Suppressor macrophage treated with lipopolysaccharide for 4 hours (primary cell): ENCODE measurements at regions not wholly inside any gene's neighbourhood (a gene's known extent, or its start where the extent isn't known, plus 50 kb on each side); places are given as distances from the start of the nearest gene placed in this dataset.

Experiments used
- DNase-seq: peaks from one replicate; pipeline ENCODE4 v3.0.0-alpha.2; 2020

DNA sequence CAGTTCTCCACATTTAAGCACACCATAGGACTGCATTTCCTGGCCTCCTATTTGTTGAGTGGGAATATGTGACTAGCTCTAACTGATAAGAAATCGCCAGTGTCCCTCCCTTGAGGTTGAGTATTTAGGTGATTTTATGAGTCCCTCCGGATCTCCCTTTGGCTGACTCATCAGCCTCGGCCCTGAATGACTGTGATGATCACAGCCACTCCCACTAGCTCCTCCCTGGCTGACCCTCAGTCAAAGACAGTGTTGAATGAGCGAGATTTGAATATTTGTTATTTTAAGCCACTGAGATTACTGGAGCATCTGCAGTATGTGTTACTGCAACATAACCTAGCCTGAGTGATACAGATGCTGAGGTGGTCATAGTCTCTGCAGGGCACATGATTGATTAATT, 515.3 kb downstream of the EPHB1 start:
- no peak for DNase-seq

DNA sequence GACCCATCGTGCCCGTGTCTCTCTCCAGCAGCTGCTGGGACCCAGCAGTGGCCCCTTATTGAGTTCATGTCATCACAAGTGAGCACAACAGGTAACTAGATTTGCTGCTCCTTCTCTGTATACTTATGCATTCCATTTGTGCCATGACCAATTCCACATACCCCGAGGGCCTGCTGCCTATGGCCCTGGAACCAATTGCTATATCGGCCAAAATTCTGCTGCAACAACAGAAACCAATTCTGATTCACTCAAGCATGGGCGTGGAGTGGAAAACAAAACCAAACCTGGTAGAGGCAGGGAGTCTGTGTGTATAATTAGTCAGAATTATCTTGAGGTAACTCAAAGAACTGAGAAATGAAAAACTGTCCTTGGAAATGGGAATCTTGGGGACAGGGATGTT, 516.6 kb downstream of the EPHB1 start:
- no peak for DNase-seq

DNA sequence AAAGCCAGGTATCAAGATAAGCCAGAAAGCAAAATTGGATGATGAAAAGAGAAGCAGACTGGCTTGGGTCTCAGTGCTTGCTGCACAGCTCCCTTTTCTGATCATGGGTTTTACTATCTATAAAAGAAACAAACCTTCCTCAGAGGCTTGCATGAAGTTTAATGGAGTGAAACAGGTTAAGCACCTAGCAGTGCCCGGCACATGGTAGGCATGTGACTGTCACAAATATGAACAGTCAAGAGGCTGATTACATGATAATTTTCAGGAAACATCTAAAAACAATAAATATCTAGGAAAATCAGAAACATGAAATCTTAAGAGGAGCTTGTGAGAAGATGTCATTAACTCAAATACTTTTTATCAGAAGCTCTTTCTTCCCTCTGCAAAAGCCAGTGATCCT, 519.2 kb downstream of the EPHB1 start:
- no peak for DNase-seq

DNA sequence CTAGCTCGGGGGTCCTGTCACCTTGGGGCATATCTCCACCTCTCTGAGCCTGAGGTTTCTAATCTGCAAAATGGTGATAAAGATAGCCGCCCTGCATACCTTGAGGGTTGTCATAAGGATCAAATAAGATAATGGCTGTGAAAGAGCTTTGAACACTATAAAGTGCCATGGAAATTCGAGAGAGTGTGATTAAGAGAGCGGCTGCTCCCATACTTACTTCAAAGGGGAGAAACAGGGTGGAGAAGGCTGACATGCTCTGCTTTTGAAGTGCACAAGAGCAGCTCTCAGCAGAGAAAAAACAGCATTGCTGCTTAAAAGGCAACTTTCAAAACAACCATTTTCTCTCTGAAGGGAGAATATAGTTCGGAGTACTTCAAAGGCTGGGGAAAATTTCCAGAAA, 529.2 kb downstream of the EPHB1 start:
- no peak for DNase-seq

DNA sequence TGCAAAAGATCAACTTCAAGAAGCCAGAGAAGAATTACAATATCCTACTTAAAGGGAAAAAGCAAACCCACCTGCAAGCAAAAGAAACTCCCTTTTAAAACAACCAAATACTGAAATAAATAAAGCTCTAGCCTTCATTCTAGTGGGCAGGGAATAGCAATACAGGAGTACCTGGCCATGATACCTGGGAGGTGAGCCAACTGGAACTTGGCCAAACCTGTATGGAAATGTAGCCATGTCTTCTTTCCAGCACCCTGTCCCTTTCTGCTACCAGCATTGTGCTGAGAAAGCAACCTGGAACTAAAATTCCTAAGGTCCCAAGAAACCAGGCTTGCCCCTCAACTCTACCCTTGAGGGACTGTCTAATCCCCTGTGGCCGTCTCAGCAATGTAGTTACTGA, 530.0 kb downstream of the EPHB1 start:
- DNase-seq = no peak

DNA sequence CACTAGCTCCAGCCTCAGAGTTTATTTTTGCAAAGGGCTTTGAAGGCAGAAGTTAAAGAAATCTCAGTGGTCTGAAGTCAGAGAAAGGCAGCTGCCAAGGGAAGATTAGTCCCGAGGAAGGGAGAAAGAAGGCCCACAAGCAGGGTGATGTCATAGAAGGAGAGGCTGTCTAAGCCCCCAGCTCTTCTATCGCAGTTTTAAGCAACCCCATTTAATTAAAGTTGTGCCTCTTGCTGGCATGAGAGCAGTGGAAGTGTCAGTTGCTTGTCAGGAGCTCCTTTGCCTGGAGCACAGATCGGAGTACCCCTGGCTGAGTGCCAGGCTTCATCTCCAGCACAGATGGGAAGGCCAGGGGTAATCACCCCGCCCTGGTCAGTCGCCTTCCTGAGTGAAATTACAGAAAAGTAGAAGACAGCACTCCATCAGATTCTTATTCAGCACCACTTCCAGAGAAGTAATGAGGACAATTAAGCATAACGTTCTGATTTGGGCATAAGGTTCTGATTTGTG, 530.7 kb downstream of the EPHB1 start:
- no peak for DNase-seq

DNA sequence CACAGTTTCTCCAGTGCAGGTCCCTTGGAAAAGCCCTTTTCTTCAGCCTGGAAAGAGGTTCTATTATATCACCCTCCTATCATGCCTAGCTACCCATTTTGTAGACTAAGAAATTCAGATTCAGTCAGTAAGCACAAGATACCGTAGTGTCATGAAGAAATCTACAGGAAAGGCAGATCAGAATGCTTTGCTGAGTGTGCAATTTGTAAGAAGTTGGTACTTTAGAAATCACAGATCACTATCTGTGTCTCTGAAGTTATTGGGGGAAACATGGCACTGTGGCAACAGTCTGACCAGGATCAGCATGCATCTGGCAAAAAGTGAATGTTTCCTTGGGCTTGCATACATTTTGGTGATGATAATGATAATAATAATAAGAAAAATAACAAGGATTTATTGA, 531.8 kb downstream of the EPHB1 start:
- DNase-seq = no peak

DNA sequence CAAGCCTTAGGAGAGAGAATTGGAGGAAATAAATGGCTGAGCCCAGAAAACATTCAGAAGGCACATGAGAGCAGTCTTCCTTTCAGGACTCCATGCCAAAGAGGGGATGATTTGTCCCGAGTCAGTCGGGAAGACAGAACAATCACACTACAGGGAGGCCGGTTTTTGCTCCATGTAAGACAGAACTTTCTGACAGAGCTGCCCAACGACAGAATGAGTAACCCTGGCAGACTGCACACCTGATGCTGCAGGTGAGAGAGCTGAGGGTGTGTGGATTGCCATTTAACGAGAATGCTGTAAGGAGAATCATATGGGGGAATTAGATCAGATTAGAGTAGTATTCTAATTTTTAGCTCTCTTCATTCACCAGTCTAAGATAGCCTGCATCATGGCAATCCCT, 533.0 kb downstream of the EPHB1 start:
- no peak for DNase-seq

DNA sequence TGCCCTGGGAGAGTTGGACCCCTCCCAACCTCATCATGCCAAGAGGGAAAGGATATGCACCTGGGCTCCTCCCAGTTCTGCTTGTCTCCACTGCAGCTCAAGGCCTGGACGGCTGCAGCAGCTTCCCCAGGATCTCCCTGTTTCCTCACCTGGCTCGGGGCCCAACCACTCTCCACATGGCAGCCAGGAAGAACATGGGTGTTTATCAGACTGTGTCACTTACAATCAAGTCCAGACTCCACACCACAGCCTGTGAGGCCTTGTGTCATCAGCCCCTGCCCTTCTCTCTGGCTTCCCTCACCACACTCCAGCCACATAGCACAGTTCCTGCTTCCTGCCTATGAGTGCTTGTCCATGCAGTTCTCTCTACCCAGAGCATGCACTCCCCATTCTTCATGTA, 534.4 kb downstream of the EPHB1 start:
- DNase-seq = no peak

DNA sequence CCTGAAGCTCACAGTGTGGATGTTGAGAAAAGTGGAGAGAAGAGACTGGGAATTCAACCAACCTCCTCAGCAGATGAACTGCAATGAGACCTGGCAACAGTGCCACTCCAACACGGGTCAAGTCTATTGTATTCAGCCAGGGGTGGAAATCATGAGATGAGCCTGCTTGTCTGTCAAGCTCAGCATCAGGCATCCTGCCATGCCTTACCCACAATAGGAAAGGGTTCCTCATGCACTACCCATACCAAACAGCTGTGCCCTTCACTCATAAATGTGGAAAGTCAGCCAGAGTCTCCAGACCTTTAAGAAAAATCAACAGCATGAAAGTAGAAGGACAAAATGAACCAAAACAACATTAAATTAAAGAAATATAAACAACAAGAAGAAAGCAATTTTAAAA, 542.1 kb downstream of the EPHB1 start:
- DNase-seq = no peak

DNA sequence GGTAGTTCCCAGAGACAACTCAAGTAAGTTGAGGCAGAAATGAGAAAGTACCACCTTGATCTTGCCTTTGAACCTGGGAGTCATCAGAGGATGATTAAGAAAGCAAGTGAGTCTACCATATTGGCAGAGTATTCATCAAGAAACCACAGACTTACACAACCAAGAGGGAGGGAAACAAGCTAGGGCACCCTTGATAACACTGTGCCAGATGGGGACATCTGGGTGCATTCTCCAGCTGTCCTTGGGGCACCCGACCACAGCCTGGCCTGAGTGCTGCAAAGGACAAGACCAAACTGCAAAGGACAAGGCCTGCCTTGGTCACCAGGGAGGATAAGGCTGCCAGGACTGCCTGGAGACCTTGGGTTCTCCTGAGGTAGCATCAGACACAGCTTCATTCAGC, 553.6 kb downstream of the EPHB1 start:
- DNase-seq = no peak

DNA sequence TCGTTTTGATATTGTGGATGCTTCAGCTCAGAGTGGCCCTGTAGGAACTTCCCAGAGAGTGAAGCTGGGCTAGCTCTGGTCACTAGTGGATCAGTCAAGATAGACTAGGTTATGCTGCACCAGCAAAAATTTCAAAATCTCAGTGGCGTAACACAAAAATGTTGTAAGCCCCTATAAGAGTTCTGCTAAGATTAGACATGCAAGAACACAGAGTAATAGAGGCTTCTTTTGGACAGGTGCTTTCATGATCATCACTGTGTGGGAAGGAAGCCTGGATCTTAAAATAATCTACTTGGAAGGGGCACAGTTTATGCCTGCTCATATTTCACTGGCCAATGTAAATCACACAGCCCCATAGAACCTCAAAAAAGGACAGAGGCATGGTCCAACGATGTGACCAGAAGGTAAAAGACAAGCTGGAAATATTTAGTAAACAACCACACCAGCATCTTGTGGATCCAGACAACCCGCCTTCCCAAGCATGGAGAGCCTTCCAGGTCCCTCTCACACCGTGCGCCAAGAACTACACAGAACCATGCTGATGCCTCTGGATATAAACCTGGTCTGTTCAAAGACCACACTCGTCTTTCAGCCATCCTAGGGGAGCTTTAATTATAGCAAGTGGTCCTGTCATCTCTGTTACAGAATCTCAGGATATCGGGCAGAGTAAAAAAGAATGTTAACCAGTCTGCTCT, 554.3 kb downstream of the EPHB1 start:
- no peak for DNase-seq

DNA sequence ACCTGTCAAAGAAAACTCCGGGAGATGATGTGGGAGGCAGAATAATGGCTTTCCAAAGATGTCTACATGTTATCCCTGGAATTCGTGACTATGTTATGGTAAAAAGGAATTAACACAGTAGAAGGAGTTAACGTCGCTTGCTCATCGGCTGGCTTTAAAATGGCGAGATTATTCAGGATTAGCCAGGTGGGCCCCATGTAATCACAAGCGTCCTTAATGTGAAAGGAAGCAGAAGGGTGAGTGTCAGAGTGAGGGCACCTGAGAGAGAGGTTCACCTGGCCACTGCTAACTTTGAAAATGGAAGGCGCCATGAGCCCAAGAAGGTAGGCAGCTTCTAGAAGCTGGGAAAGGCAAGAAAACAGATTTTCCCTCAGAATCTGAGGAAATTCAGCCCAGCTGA, 557.2 kb downstream of the EPHB1 start:
- no peak for DNase-seq

DNA sequence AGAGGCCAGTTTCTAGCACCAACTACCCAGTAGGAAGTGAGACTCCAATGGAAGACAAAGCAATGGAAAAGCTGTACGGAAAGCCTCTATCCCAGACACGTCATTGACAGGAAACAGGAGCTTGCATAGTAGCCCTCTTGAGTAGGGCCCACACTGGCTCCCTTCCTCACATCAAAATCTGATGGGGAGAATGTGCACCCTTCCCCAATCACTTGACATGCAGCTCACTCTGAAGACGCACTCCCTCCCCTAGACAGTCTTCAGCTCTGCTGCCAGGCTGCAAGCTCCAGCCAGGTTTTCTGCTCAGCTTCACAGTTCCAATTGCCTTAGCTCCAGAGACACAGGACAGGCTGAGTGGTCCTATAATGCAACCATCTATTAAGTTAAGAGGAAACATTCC, 567.8 kb downstream of the EPHB1 start:
- no peak for DNase-seq

DNA sequence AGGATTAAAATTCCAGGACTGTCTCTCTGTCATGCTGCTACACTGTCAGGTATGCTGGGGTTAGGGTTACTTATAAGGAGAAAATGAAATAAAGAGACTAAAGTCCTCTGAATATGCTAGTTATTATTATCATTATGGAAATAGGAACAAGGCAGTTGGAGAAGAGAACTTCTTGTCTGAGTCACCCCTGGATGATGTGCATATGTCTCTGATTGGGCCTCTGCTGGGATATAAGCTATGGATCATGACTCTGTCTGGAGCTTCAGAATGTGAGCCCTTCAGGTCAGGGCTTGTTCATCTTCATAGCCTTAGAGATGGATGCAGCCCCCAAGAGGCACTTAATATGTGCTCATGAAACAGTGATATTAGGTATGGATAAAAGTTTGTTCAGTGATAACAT, 569.6 kb downstream of the EPHB1 start:
- no peak for DNase-seq

DNA sequence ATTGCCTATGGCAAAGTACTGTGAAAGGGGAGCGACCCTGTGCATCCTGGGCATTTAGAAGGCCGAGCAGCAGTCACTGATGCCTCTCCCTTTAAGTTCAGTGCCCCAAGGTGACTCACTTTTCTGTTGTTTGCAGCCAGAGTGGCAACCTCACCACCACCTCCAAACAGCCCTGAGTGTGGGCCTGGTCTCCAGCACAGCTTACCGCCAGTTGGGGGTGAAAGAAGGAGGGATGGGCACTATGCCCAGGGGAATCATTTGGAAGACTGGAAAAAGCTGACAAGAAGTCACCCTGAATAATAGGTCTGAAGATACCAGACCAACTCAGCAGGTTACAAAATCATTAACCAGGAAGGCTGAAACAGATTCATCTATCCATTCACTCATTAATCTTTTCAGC, 571.8 kb downstream of the EPHB1 start:
- DNase-seq = no peak

DNA sequence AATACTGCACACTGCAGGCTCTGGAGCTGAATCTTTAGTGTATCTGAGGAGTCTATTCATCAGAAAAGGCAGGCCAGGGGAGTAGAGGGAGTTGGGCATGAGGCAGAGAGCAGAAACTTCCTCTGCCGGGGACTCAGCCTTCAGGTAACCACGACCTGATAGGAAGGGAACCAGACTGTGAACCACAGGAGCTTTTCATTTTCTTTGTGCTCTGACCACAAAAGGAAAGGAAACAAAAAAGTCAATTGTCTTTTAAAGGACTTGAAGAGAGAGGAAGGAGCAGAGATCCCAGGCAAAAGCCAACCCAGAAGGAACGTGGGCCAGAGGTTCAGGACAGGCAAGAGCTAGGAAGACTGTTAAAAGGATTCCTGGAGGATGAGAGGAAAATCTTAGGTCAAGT, 573.3 kb downstream of the EPHB1 start:
- DNase-seq = no peak

DNA sequence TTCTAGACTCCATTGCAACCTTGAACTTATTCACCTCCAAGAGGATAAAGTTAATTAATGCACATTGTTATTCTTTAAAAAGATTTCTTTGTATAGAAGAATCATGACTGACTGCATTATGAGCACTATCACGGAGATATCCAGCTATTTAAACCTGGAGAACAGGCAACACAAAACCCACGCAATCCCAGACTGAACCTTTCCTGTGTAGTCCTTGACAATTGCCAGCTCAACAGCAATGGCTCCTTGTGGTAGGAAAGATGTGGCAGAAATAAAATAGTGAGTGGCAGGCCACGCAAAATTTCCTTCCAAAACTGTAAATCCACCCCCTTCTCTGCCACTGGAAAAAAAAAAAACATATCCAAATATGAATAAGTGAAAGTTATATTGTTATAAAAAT, 573.7 kb downstream of the EPHB1 start:
- no peak for DNase-seq

DNA sequence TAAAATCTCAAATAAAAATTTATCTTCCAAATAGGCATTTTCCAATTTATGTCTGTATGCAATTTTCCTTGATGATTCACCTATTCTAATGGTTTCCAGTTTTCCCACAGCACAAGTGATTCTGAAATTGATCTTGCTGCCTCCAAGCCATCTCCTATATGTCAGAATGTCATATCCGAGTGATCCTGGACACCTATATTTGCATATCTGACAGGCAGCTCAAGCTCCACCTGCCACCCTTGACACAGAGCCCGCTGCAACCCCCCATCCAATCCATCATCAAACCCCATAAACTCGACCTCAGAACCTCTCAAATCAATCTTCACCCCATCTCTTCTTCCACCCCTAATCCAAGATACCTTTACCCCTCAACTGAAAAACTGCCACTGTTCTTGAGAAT, 579.5 kb downstream of the EPHB1 start:
- DNase-seq = no peak

DNA sequence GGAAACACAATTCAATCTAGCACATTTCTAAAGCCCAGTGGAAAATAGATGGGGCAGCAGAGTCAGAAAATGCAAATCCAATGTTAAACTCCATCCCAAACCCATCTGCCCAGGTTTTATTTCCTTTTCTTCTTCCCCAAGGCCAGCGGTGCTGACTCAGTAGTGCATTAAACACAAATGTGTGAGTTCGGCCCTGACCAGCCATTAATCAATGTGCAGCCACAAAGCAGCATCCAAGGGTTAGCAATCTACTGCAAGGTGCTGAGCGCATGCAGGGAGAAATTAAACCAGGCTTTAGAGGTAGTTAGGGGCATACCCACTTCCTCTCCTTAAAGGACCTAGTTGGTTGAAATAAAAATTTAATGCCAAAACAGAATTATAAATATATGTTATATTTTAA, 583.3 kb upstream of the PPP2R3A start:
- no peak for DNase-seq

DNA sequence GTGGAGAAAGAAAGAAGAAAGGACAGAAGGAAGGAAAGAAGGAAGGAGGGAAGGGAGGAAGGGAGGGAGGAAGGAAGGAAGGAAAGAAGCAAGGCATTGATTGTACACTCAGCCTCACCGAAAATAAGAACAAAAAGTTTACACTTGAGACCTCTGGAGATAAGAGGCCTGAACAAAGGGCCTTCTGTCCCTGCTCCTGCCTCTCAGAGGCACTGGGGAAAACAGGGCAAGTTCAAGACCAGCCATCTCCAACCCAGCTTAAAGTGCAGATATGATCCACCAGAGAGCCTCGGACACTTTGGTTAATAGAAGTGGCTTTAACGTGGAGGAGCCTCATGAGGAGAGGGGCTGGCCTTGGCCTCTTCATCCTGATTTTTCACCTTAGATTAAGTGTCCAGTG, 582.9 kb upstream of the PPP2R3A start:
- no peak for DNase-seq

DNA sequence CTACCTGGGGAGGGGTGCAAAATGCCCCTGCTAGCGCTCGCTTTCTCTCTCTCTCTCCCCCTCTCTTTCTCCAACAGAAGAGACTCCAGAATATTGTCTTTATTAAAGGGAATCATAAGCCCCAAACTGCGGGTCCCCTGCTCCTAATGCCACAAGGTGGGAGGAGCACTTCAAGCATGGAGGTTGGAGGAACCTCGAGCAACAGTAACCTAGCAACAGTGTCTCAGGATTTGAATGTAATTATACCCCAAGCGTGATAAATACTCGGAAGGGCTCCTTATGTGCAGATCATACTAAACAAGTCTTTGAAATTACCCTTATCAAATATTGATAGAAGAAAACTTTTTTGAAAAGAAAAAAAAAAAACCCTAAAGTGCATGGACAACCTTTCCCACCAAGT, 582.2 kb upstream of the PPP2R3A start:
- no peak for DNase-seq

DNA sequence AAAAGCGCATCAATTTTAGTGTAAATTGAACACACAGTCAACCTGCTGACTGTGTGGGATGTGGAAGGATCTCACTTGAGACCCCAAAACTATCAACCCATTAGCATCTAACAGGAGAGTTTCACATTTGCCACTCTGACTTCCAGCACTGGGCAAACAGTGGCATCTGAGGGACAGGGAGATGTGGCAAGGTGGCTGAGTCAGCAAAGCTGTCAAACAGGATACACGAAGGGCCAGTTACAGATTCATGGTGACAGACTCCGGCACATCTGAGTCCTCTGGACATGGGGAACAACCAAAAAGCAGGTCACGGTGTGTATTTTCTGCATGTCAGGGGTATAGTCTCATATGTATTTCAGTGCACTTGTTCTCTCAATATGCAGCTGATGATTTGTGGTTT, 573.4 kb upstream of the PPP2R3A start:
- no peak for DNase-seq

DNA sequence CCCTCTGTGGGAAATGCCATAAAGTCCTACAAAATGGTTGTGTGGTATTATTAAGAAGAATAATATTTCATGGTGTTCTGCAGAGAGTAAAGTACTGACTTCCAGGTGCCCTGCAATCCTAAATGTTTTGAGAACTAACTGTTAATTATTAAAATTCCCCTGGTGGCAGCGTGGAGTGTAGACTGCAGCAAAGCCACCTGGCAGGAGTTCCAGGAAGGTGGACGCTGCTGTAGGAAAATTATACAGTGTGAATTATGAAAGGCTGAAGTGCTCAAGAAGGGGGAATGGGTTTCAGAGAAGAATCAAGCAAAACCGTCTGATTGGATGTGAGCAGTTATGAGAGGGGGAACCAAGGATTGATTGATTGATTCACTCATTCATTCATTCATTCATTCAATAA, 572.4 kb upstream of the PPP2R3A start:
- DNase-seq = no peak

DNA sequence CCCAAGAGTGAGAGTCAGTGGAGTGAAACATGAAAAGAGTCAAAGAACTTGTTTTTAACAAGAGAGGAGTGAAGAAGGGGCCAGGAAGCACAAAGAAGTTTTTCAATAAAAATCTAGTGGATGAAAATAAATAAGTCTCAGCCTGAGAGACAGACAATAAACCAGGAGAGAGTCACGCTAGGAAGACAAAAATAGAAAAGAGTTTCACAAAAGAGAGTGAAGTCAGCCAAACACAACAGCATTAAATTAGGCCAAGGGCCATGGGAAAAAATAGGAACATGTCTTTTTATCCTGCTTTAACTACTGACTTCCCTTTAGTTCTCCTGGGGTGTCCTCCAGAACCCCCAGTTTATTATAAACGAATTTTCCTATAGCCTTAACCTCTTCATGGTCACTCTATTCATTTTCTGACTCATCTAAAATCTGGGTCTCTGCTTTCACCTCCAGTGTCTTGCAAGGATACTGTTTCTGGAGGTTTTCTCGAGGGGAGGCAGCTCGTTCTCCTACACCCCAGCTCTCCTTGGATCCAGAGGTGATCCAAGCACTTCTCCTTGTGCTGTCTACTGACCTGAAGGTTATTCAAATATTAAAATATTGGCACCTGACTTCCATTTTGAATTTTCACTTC, 571.5 kb upstream of the PPP2R3A start:
- DNase-seq = no peak
